Endodermal cell (in vitro differentiated cells): ENCODE measurements at regions not wholly inside any gene's neighbourhood (a gene's known extent, or its start where the extent isn't known, plus 50 kb on each side); places are given as distances from the start of the nearest gene placed in this dataset.
A peak's percentile ranks its signal among the peaks of the same experiment; 100 is the strongest.

Experiments
- DNase-seq: peaks from one replicate; pipeline ENCODE4 v3.0.0-alpha.2; 2017
- H3K27ac ChIP-seq: 2 replicates; pipeline ENCODE4 v1.5.1; 2013; ENCODE audit warnings: mild to moderate bottlenecking, low read depth, low read length, moderate library complexity
- H3K27me3 ChIP-seq: 2 replicates; pipeline ENCODE4 v1.6.1; 2013; ENCODE audit warnings: mild to moderate bottlenecking, low read length, moderate library complexity; ENCODE audit not compliant: insufficient read depth, control insufficient read depth, poor library complexity, severe bottlenecking
- H3K36me3 ChIP-seq: 2 replicates; pipeline ENCODE4 v1.7.0; 2013; ENCODE audit warnings: mild to moderate bottlenecking, low read length, moderate library complexity; ENCODE audit not compliant: control insufficient read depth, insufficient read depth
- H3K4me1 ChIP-seq: one replicate; pipeline ENCODE4 v1.7.0; 2013; ENCODE audit warnings: low read length; ENCODE audit not compliant: control insufficient read depth, insufficient read depth
- H3K4me3 ChIP-seq: 2 replicates; pipeline ENCODE4 v1.5.1; 2013; ENCODE audit warnings: mild to moderate bottlenecking, low read length, moderate library complexity
- H3K9ac ChIP-seq: 2 replicates; pipeline ENCODE4 v1.6.1; 2013; ENCODE audit warnings: mild to moderate bottlenecking, low read length, moderate library complexity; ENCODE audit not compliant: poor library complexity, severe bottlenecking; ENCODE audit errors: extremely low read depth
- H3K9me3 ChIP-seq: 2 replicates; pipeline ENCODE4 v1.6.1; 2013; ENCODE audit warnings: mild to moderate bottlenecking, low read length, moderate library complexity; ENCODE audit not compliant: control insufficient read depth
- H3K27ac Mint-ChIP-seq: 2 replicates; pipeline ENCODE4 v1.8.0; 2020; ENCODE audit warnings: mixed read lengths
- H3K27me3 Mint-ChIP-seq: 2 replicates; pipeline ENCODE4 v1.8.0; 2021; ENCODE audit warnings: mild to moderate bottlenecking, mixed read lengths; ENCODE audit not compliant: insufficient read depth
- H3K36me3 Mint-ChIP-seq: 2 replicates; pipeline ENCODE4 v1.8.0; 2020; ENCODE audit warnings: low read depth, mixed read lengths
- H3K4me1 Mint-ChIP-seq: 2 replicates; pipeline ENCODE4 v1.8.0; 2020; ENCODE audit warnings: mixed read lengths
- H3K4me3 Mint-ChIP-seq: 2 replicates; pipeline ENCODE4 v1.8.0; 2020; ENCODE audit warnings: mild to moderate bottlenecking, moderate library complexity, mixed read lengths
- H3K9me3 Mint-ChIP-seq: 2 replicates; pipeline ENCODE4 v1.8.0; 2020; ENCODE audit warnings: mild to moderate bottlenecking, mixed read lengths
- CTCF ChIP-seq: fragments of 200-600 bp; sonication (generic); conservative IDR thresholded peaks from 2 replicates; pipeline ENCODE4 v1.5.0; 2021; ENCODE audit warnings: antibody characterized with exemption, mild to moderate bottlenecking
- WGBS, 2 experiments: methylation state at CpG; one replicate each; pipeline versions ENCODE4 v1.1.5 to v1.1.7; 2013; ENCODE audit warnings: missing lambda C conversion rate in 2 of 2, mixed read lengths in 1 of 2; ENCODE audit not compliant: insufficient coverage in 1 of 2, insufficient read length in 1 of 2; 5-methylcytosine and 5-hydroxymethylcytosine counted together

- H3K27ac Mint-ChIP-seq: no peak overlapping the region
- no peaks in the 10 kb centered on the region for H3K9me3 Mint-ChIP-seq
- no peak overlapping the region for H3K9ac ChIP-seq
- H3K27me3 ChIP-seq: no peaks in the 10 kb centered on the region
- H3K9me3 ChIP-seq: no peaks in the 10 kb centered on the region
- H3K27ac ChIP-seq: no peak overlapping the region
- no peak for TF ChIP-seq CTCF
- peaks cover 7% of the 10 kb centered on the region for H3K4me1 Mint-ChIP-seq
- H3K36me3 Mint-ChIP-seq: no peaks in the 10 kb centered on the region
- no peaks in the 10 kb centered on the region for H3K36me3 ChIP-seq
- H3K27me3 Mint-ChIP-seq: no peaks in the 10 kb centered on the region
- H3K4me1 ChIP-seq: no peaks in the 10 kb centered on the region
- H3K4me3 ChIP-seq: no peak overlapping the region
- no peak overlapping the region for H3K4me3 Mint-ChIP-seq
- WGBS, 2 experiments: 97 to 100% methylated on average over 1 of the region's 1 CpG
- DNase-seq: no peak
Measured at GRCh38 chr9:86445671-86446070, 91.5 kb upstream of the TUT7 start.

DNA sequence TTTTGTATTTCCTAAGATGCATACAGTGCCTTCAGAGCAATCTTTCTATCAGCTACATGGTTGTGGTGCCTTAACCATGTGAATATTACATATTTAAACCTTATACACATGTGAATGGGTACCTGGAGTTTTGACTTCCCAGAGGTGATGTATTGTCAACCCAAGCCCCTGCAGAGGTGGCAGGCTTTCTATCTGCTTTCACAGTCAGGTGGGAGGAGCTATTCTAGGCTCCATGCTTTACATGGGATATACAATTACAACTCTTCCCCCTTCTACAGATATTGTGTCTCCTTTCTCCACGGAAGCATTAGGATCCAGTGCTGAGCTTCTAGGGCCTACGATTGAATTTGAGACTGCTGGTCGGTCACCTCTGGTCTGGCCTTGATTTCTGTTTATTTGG is 89.8 kb upstream of the TUT7 start:
- Mint-ChIP-seq H3K36me3 (no peaks in the 10 kb centered on the region), H3K27me3 (peaks cover 1% of the 10 kb centered on the region), H3K4me1 (peaks cover 7% of the 10 kb centered on the region), H3K9me3 (no peaks in the 10 kb centered on the region), H3K4me3 (no peak overlapping the region), H3K27ac (no peak overlapping the region)
- Histone ChIP-seq H3K9me3 (no peaks in the 10 kb centered on the region), H3K27me3 (no peaks in the 10 kb centered on the region), H3K27ac (no peak overlapping the region), H3K36me3 (no peaks in the 10 kb centered on the region), H3K4me3 (no peak overlapping the region), H3K9ac (no peak overlapping the region), H3K4me1 (no peaks in the 10 kb centered on the region)
- 50 to 56% methylated on average over 2 to 3 of the region's 3 CpGs for WGBS, 2 experiments
- no peak for TF ChIP-seq CTCF
- peak; percentile 63 for DNase-seq

DNA sequence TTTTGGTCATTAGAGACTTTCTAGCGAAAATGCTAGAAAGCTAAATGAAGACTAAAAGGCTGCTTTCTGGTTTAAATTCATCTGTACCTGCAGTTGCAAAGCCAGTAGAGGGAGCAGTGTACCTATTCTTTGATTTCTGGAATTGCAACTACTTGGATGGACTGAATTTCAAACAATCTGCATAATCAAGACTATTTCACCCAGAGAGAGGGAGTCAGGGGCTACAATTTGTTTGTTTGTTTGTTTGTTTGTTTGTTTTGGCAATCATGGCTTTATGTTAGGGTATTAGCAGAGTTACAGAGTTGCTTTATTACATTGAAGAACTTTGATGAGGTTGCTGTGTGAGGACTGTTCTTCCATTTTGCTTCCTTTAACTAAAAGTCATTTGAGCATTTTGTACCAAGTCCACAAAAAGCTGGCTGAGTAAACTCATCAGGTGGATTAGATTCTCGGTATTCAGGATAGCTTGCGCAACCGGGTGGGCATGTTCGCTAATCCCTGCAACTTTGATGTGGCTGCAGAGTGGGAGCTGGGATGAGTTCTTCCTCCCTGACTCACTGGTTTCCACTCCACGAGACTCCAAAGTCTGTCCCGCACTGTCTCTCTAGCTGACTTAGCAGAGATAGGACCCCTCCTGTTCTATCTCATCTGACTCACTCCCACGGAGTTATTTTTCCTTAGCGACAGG is 80.0 kb upstream of the TUT7 start:
- no peaks in the 10 kb centered on the region for H3K4me1 ChIP-seq
- Mint-ChIP-seq H3K27ac (no peak overlapping the region), H3K36me3 (no peaks in the 10 kb centered on the region), H3K27me3 (no peaks in the 10 kb centered on the region), H3K9me3 (peaks cover 4% of the 10 kb centered on the region), H3K4me3 (no peak overlapping the region), H3K4me1 (peaks cover 2% of the 10 kb centered on the region)
- 75 to 84% methylated on average over 6 to 9 of the region's 9 CpGs for WGBS, 2 experiments
- H3K27me3 ChIP-seq: no peaks in the 10 kb centered on the region
- H3K4me3 ChIP-seq: no peak overlapping the region
- no peak overlapping the region for H3K27ac ChIP-seq
- DNase-seq: no peak
- H3K9ac ChIP-seq: no peak overlapping the region
- no peaks in the 10 kb centered on the region for H3K36me3 ChIP-seq
- H3K9me3 ChIP-seq: peaks cover 14% of the 10 kb centered on the region
- TF ChIP-seq CTCF: peak; percentile 92
